Heart left ventricle (tissue), 13 donors: ENCODE measurements at regions not wholly inside any gene's neighbourhood (a gene's known extent, or its start where the extent isn't known, plus 50 kb on each side); places are given as distances from the start of the nearest gene placed in this dataset.

Experiments used
- POLR2A ChIP-seq, 2 donors: fragments of 450-650 bp; IDR thresholded peaks; one replicate each; pipeline ENCODE4 v1.6.1; 2017; ENCODE audit warnings: antibody characterized with exemption in 2 of 2, mild to moderate bottlenecking in 2 of 2, moderate library complexity in 2 of 2
- TF ChIP-seq, protein P1 (sequence below), 12 donors: fragments of 200-600 bp; sonication (generic) in 4 of 12; IDR thresholded peaks; one replicate each; pipeline versions ENCODE4 v1.5.0 to v1.8.0; 2018 to 2022; ENCODE audit warnings: antibody characterized with exemption in 12 of 12, mild to moderate bottlenecking in 5 of 12
- donor health status: ischemic (EF 13 %, LVEDD 7.1; RV severe dilation, severe dysfunction).
- donor health status: DM: no; HTN: yes; CAD: no.
- donor health status: DM: no; HTN: no; CAD: no.
- donor health status: ischemic (EF 25% LVEDD 6.9; RV normal size, moderate dysfunction).
- donor health status: ischemic (EF 25% LVEDD 5.7; RV mildly dilated, moderate dysfunction).
- donor health status: ischemic (EF 35%, LVEDD 5.7; RV mildly dilated, moderate dysfunction).
- donor health status: nonischemic (EF 11% LVEDD 7.7; RV severe dilation, severe dysfunction).
- donor health status: DM: yes; HTN: yes; CAD: no.
- donor health status: PGD.
- donor health status: ischemic (EF 29% LVEDD 5.4; RV normal size, mild dysfunction).
- donor health status: nonischemic (EF 23%, LVEDD 6.1; RV moderate dilation, normal function).

DNA sequence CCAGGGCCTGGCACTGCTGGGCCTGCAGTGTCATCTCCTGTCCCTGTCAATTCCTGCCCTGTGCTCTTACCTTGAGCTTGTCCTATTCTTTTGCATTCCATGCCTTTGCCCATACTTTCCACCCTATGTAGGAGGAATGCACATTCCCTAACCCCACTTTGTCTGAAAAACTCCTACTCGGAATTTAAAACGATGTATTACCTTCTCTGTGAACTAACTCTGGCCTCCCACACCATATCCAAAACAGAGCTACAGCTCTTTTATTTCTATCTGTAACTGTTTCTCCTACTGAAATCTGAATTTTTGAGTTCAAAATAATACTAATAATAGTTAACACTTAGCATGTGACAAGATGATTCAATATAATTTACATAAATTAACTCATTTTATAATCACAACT, 353.7 kb downstream of the FRK start:
- TF ChIP-seq, protein P1, sequence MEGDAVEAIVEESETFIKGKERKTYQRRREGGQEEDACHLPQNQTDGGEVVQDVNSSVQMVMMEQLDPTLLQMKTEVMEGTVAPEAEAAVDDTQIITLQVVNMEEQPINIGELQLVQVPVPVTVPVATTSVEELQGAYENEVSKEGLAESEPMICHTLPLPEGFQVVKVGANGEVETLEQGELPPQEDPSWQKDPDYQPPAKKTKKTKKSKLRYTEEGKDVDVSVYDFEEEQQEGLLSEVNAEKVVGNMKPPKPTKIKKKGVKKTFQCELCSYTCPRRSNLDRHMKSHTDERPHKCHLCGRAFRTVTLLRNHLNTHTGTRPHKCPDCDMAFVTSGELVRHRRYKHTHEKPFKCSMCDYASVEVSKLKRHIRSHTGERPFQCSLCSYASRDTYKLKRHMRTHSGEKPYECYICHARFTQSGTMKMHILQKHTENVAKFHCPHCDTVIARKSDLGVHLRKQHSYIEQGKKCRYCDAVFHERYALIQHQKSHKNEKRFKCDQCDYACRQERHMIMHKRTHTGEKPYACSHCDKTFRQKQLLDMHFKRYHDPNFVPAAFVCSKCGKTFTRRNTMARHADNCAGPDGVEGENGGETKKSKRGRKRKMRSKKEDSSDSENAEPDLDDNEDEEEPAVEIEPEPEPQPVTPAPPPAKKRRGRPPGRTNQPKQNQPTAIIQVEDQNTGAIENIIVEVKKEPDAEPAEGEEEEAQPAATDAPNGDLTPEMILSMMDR (IDR thresholded peaks at IDR 0.05), result no peak
- no peak for TF ChIP-seq POLR2A (IDR thresholded peaks at IDR 0.05)
